Skeletal muscle cell (primary cell): ENCODE measurements at regions not wholly inside any gene's neighbourhood (a gene's known extent, or its start where the extent isn't known, plus 50 kb on each side); places are given as distances from the start of the nearest gene placed in this dataset.

Experiments used
- DNase-seq: peaks from one replicate; pipeline ENCODE4 v3.0.0-alpha.2; 2010; ENCODE audit warnings: low read depth
- H3K4me3 ChIP-seq: 2 replicates; pipeline ENCODE4 v1.5.1; 2011; ENCODE audit warnings: low read depth, mild to moderate bottlenecking, control low read depth, low read length, moderate library complexity

GRCh38 chr14:28707814-28708213 lies 58.8 kb upstream of the FOXG1 start:
- peak; percentile 69 for DNase-seq

GRCh38 chr14:28709571-28710305 lies 56.8 kb upstream of the FOXG1 start:
- DNase-seq = no peak
- H3K4me3 ChIP-seq = no peak overlapping the region

More at GRCh38 chr14:28707814-28708213, 58.8 kb upstream of the FOXG1 start:
- no peak overlapping the region for H3K4me3 ChIP-seq
